ENCODE measurements at regions not wholly inside any gene's neighbourhood (a gene's known extent, or its start where the extent isn't known, plus 50 kb on each side); places are given as distances from the start of the nearest gene placed in this dataset.

DNA sequence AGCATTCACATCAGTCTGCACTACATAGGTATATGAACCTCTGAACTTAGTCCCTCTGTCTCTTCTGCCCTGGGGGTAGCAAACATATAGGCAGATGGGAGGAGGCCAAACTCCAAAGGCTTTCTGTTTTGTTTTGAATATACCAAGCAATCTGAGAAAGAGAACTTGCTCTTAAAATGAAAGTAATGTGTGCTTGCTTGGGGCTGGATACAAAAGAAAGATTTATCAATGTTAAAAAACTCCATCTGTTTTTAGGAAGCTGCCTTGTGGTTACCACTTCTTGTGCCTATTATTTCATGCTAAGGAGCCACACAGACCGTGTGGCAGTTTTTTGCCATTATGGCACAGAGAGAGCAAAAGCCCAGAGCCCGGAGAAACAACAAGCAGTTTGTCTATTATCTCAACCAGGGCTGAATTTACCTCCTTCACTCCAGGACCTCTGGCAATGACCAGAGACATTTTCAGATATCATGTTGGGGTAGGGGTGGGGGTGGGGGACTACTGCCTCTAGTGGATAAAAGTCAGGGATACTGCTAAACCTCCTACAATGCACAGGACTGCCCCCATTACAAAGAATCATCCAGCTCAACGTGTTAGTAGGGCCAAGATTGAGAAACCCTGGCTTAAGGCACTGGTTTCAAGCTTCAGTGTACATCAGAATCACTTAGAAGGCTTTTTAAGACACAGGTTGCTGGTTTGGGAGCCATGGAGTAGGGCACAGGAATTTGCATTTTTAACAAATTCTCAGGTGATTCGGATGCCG, 124.2 kb downstream of the APIP start:
- H3K36me3 Mint-ChIP-seq (ENCODE audit: insufficient read depth, unreplicated experiment), result no peaks in the 10 kb centered on the region
- CTCF ChIA-PET, result interaction anchor here (0.6 to 2.3 kb wide), 12 partner anchors 9 to 206 kb away, joined by 3 to 10 read pairs (median 5); no protein-coding TSS in a partner anchor
- intact Hi-C loops (cut with micrococcal nuclease; ENCODE audit: unreplicated experiment), result loop anchor here (1.0 to 5.0 kb wide), 4 partner anchors 60 to 205 kb away; no protein-coding TSS in a partner anchor
- peaks cover 8% of the 10 kb centered on the region for H3K9me3 Mint-ChIP-seq (ENCODE audit: low read depth, unreplicated experiment)
- TF ChIP-seq, protein P1, sequence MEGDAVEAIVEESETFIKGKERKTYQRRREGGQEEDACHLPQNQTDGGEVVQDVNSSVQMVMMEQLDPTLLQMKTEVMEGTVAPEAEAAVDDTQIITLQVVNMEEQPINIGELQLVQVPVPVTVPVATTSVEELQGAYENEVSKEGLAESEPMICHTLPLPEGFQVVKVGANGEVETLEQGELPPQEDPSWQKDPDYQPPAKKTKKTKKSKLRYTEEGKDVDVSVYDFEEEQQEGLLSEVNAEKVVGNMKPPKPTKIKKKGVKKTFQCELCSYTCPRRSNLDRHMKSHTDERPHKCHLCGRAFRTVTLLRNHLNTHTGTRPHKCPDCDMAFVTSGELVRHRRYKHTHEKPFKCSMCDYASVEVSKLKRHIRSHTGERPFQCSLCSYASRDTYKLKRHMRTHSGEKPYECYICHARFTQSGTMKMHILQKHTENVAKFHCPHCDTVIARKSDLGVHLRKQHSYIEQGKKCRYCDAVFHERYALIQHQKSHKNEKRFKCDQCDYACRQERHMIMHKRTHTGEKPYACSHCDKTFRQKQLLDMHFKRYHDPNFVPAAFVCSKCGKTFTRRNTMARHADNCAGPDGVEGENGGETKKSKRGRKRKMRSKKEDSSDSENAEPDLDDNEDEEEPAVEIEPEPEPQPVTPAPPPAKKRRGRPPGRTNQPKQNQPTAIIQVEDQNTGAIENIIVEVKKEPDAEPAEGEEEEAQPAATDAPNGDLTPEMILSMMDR (IDR thresholded peaks at IDR 0.05; ENCODE audit: unreplicated experiment), result peak; percentile 24
- H3K27me3 Mint-ChIP-seq (ENCODE audit: unreplicated experiment), result no peaks in the 10 kb centered on the region
- no TSS peak for BruUV-seq (replicated peaks)
- DNase-seq, result no peak
- peaks cover 67% of the 10 kb centered on the region for H3K4me1 Mint-ChIP-seq (ENCODE audit: low read depth, unreplicated experiment)
- no peak overlapping the region for H3K4me3 Mint-ChIP-seq (ENCODE audit: low read depth, unreplicated experiment)
- peak overlapping the region; percentile 66 for H3K27ac Mint-ChIP-seq (ENCODE audit: unreplicated experiment)

DNA sequence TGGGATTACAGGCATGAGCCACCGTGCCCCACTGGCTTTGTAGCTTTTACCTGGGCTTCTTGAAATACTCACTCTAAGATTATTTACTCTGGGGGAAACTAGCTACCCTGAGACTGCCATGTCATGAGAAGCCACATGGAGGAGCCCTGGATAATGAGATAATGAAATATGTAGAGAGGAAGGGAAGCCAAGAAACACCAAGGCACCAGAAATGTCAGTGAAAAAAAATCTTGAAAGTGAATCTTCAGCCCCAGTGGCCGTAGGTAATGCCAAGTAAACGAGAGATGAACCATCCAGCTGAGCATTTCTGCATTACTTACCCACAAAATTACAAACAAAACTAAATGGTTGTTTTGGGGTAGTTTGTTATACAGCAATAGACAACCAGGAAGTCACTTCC, 125.6 kb downstream of the APIP start:
- intact Hi-C loops (cut with micrococcal nuclease; ENCODE audit: unreplicated experiment), result loop anchor here (5.0 kb wide), 2 partner anchors 62 to 138 kb away; no protein-coding TSS in a partner anchor

GRCh38 chr11:34789196-34789834, 126.9 kb downstream of the APIP start:
- H3K9me3 Mint-ChIP-seq (ENCODE audit: low read depth, unreplicated experiment), result peaks cover 4% of the 10 kb centered on the region
- CTCF ChIA-PET, result interaction anchor here (2.3 to 2.5 kb wide), 2 partner anchors 37 to 100 kb away, joined by 8 to 21 read pairs; no protein-coding TSS in a partner anchor
- BruUV-seq (replicated peaks), result no TSS peak
- H3K4me3 Mint-ChIP-seq (ENCODE audit: low read depth, unreplicated experiment), result no peak overlapping the region
- H3K36me3 Mint-ChIP-seq (ENCODE audit: insufficient read depth, unreplicated experiment), result peaks cover 6% of the 10 kb centered on the region
- H3K27me3 Mint-ChIP-seq (ENCODE audit: unreplicated experiment), result no peaks in the 10 kb centered on the region
- intact Hi-C loops (cut with micrococcal nuclease; ENCODE audit: unreplicated experiment), result no loop called here
- TF ChIP-seq, protein P1 (IDR thresholded peaks at IDR 0.05; ENCODE audit: unreplicated experiment), result no peak
- H3K4me1 Mint-ChIP-seq (ENCODE audit: low read depth, unreplicated experiment), result peaks cover 80% of the 10 kb centered on the region
- peak overlapping the region; percentile 84 for H3K27ac Mint-ChIP-seq (ENCODE audit: unreplicated experiment)
- no peak for DNase-seq

More for the DNA sequence above, 125.6 kb downstream of the APIP start:
- Mint-ChIP-seq H3K36me3 (ENCODE audit: insufficient read depth, unreplicated experiment) (no peaks in the 10 kb centered on the region), H3K27me3 (ENCODE audit: unreplicated experiment) (no peaks in the 10 kb centered on the region), H3K4me3 (ENCODE audit: low read depth, unreplicated experiment) (no peak overlapping the region), H3K4me1 (ENCODE audit: low read depth, unreplicated experiment) (peaks cover 67% of the 10 kb centered on the region), H3K27ac (ENCODE audit: unreplicated experiment) (peak overlapping the region; percentile 53), H3K9me3 (ENCODE audit: low read depth, unreplicated experiment) (peaks cover 8% of the 10 kb centered on the region)
- peak; percentile 57 for DNase-seq
- BruUV-seq (replicated peaks), result no TSS peak
- TF ChIP-seq, protein P1 (IDR thresholded peaks at IDR 0.05; ENCODE audit: unreplicated experiment), result peak; percentile 19
- CTCF ChIA-PET, result interaction anchor here (0.6 to 2.5 kb wide), 11 partner anchors 8 to 226 kb away, joined by 3 to 21 read pairs (median 4); no protein-coding TSS in a partner anchor

DNA sequence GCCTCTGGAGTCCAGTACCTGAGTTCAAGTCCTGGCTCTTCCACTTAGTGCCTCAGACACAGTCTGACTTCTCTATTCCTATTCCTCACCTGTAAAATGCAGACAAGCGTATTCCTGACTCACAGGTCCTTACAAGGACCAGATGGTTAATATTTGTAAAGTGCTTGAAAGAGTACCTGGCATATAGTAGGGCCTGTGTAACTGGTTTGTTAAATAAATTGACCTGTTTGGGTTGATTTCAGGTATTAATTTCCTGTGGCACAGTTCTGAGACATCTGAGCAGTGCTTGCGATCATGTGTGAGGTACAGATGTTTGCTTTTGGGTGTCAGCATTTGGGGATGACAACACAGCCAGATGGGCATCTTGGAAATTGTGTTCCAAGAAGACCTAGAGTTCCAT, 127.5 kb downstream of the APIP start:
- peaks cover 83% of the 10 kb centered on the region for H3K4me1 Mint-ChIP-seq (ENCODE audit: low read depth, unreplicated experiment)
- TF ChIP-seq, protein P1 (IDR thresholded peaks at IDR 0.05; ENCODE audit: unreplicated experiment), result no peak

More for the DNA sequence above, 127.5 kb downstream of the APIP start:
- Mint-ChIP-seq H3K36me3 (ENCODE audit: insufficient read depth, unreplicated experiment) (peaks cover 9% of the 10 kb centered on the region), H3K27ac (ENCODE audit: unreplicated experiment) (no peak overlapping the region), H3K4me3 (ENCODE audit: low read depth, unreplicated experiment) (no peak overlapping the region), H3K9me3 (ENCODE audit: low read depth, unreplicated experiment) (peaks cover 3% of the 10 kb centered on the region), H3K27me3 (ENCODE audit: unreplicated experiment) (no peaks in the 10 kb centered on the region)
- CTCF ChIA-PET, result no interaction called here
- BruUV-seq (replicated peaks), result no TSS peak
- no peak for DNase-seq
- intact Hi-C loops (cut with micrococcal nuclease; ENCODE audit: unreplicated experiment), result no loop called here
